Uterus (tissue), 3 donors: ENCODE measurements at regions not wholly inside any gene's neighbourhood (a gene's known extent, or its start where the extent isn't known, plus 50 kb on each side); places are given as distances from the start of the nearest gene placed in this dataset.

Experiments
- DNase-seq, 2 donors: peaks; one replicate each; pipeline ENCODE4 v3.0.0-alpha.2; 2019 to 2020
- H3K27ac ChIP-seq, 2 donors: fragments of 200-600 bp; sonication (generic); 1 replicate in 1 of 2; 2 replicates in 1 of 2; pipeline ENCODE4 v1.5.1; 2016 to 2018
- H3K27me3 ChIP-seq, 2 donors: fragments of 200-600 bp; sonication (generic); one replicate each; pipeline ENCODE4 v1.5.1; 2018 to 2019; ENCODE audit warnings: control low read depth in 1 of 2
- H3K36me3 ChIP-seq, 2 donors: fragments of 200-600 bp; sonication (generic); one replicate each; pipeline ENCODE4 v1.5.1; 2019; ENCODE audit warnings: control low read depth in 1 of 2
- H3K4me1 ChIP-seq, 2 donors: fragments of 200-600 bp; sonication (generic); one replicate each; pipeline ENCODE4 v1.5.1; 2018 to 2019; ENCODE audit warnings: control low read depth in 1 of 2
- H3K4me3 ChIP-seq, 2 donors: fragments of 200-600 bp; sonication (generic); 1 replicate in 1 of 2; 2 replicates in 1 of 2; pipeline ENCODE4 v1.5.1; 2018 to 2019; ENCODE audit warnings: mild to moderate bottlenecking in 1 of 2
- H3K9me3 ChIP-seq, 2 donors: fragments of 200-600 bp; sonication (generic); one replicate each; pipeline ENCODE4 v1.5.1; 2019; ENCODE audit warnings: control low read depth in 1 of 2
- CTCF ChIP-seq, 4 experiments: fragments of 200-600 bp in 2 of 4; fragments of 450-650 bp in 2 of 4; sonication (generic) in 2 of 4; IDR thresholded peaks; one replicate each; pipeline ENCODE4 v1.5.1; 2016 to 2019; ENCODE audit warnings: antibody characterized with exemption in 4 of 4, mild to moderate bottlenecking in 2 of 4, moderate library complexity in 1 of 4
- POLR2A ChIP-seq, 2 donors: fragments of 450-650 bp; IDR thresholded peaks; one replicate each; pipeline ENCODE4 v1.6.1; 2016; ENCODE audit warnings: antibody characterized with exemption in 2 of 2, mild to moderate bottlenecking in 1 of 2, moderate library complexity in 1 of 2
- intact Hi-C: fragments of 100-400 bp; cut with DNase I; formaldehyde crosslinking; loops from one replicate; pipeline ENCODE4 v1.15.1; 2023; ENCODE audit warnings: low total_unique reads
- donor health status: DM: yes; HTN: yes; CAD: no.

GRCh38 chr5:86125731-86126601 is 491.8 kb upstream of the COX7C start:
- Histone ChIP-seq H3K27ac (no peak overlapping the region), H3K4me3 (no peak overlapping the region), H3K27me3 (no peaks in the 10 kb centered on the region), H3K9me3 (no peaks in the 10 kb centered on the region), H3K36me3 (no peaks in the 10 kb centered on the region), H3K4me1 (no peaks in the 10 kb centered on the region)
- intact Hi-C loops = no loop called here
- no peak for DNase-seq
- no peak for TF ChIP-seq POLR2A (IDR thresholded peaks at IDR 0.05)

- TF ChIP-seq POLR2A (IDR thresholded peaks at IDR 0.05) (no peak), CTCF (IDR thresholded peaks at IDR 0.05) (no peak)
- no peaks in the 10 kb centered on the region for H3K36me3 ChIP-seq
- H3K9me3 ChIP-seq = no peaks in the 10 kb centered on the region
- intact Hi-C loops = no loop called here
- H3K4me1 ChIP-seq = no peaks in the 10 kb centered on the region
- H3K4me3 ChIP-seq = no peak overlapping the region
- no peak for DNase-seq
- no peaks in the 10 kb centered on the region for H3K27me3 ChIP-seq
- no peak overlapping the region for H3K27ac ChIP-seq
Observed at GRCh38 chr5:86127696-86128095, 490.0 kb upstream of the COX7C start.

GRCh38 chr5:86129009-86129408 is 488.7 kb upstream of the COX7C start:
- H3K36me3 ChIP-seq = no peaks in the 10 kb centered on the region
- no peak for TF ChIP-seq CTCF (IDR thresholded peaks at IDR 0.05)
- TF ChIP-seq POLR2A (IDR thresholded peaks at IDR 0.05) = no peak
- no peak for DNase-seq
- no peak overlapping the region for H3K4me3 ChIP-seq
- intact Hi-C loops = no loop called here
- no peaks in the 10 kb centered on the region for H3K9me3 ChIP-seq
- H3K27me3 ChIP-seq = no peaks in the 10 kb centered on the region
- no peaks in the 10 kb centered on the region for H3K4me1 ChIP-seq
- no peak overlapping the region for H3K27ac ChIP-seq

GRCh38 chr5:86137297-86137696 is 480.4 kb upstream of the COX7C start:
- Histone ChIP-seq H3K27ac (no peak overlapping the region), H3K36me3 (no peaks in the 10 kb centered on the region), H3K4me3 (no peak overlapping the region), H3K9me3 (no peaks in the 10 kb centered on the region), H3K27me3 (no peaks in the 10 kb centered on the region), H3K4me1 (no peaks in the 10 kb centered on the region)
- intact Hi-C loops = no loop called here
- TF ChIP-seq CTCF (IDR thresholded peaks at IDR 0.05) (no peak), POLR2A (IDR thresholded peaks at IDR 0.05) (no peak)
- no peak for DNase-seq

- TF ChIP-seq POLR2A (IDR thresholded peaks at IDR 0.05) = no peak
- TF ChIP-seq CTCF (IDR thresholded peaks at IDR 0.05) = no peak
Observed at GRCh38 chr5:86143837-86144236, 473.9 kb upstream of the COX7C start.

More at GRCh38 chr5:86143837-86144236, 473.9 kb upstream of the COX7C start:
- no peaks in the 10 kb centered on the region for H3K36me3 ChIP-seq
- intact Hi-C loops = no loop called here
- H3K4me1 ChIP-seq = no peaks in the 10 kb centered on the region
- H3K4me3 ChIP-seq = no peak overlapping the region
- no peaks in the 10 kb centered on the region for H3K9me3 ChIP-seq
- H3K27me3 ChIP-seq = no peaks in the 10 kb centered on the region
- no peak for DNase-seq
- H3K27ac ChIP-seq = no peak overlapping the region
